Stimulated activated CD8-positive, alpha-beta memory T cell treated with anti-CD3 and anti-CD28 coated beads, Interleukin-12 subunit alpha, Interleukin-12 subunit beta, amount 100 ng/mL, for 24 hours (primary cell): ENCODE measurements at regions not wholly inside any gene's neighbourhood (a gene's known extent, or its start where the extent isn't known, plus 50 kb on each side); places are given as distances from the start of the nearest gene placed in this dataset.

Experiments used
- DNase-seq: peaks from one replicate; pipeline ENCODE4 v3.0.0-alpha.2; 2020; ENCODE audit errors: extremely low read depth

DNA sequence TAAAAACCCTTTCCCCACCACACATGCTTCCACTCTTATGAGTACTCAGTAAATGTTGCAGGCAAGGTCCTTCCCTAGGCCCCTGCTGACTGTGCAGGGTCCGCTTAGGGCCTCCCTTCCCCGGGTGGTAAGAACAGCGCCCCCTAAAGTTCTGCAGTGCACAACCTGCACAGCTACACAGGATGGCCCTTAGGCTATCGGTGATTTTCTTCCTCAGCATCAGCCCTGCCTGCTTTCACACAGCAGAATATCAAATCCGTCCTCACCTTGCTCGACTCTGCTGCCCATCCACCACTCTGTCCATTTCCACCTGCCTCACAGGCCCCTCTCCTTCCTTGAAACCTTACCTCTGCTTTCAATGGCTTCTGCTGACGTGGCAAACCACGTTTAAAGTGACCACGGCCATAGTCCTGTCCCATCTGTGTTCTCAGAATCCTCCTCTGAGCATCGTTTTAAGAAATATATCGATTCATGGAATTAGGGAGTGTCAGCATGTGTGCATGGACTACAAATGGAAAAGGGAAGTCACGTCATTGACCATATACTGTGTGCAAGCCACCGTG is 51.4 kb upstream of the TMEM132E start:
- no peak for DNase-seq

DNA sequence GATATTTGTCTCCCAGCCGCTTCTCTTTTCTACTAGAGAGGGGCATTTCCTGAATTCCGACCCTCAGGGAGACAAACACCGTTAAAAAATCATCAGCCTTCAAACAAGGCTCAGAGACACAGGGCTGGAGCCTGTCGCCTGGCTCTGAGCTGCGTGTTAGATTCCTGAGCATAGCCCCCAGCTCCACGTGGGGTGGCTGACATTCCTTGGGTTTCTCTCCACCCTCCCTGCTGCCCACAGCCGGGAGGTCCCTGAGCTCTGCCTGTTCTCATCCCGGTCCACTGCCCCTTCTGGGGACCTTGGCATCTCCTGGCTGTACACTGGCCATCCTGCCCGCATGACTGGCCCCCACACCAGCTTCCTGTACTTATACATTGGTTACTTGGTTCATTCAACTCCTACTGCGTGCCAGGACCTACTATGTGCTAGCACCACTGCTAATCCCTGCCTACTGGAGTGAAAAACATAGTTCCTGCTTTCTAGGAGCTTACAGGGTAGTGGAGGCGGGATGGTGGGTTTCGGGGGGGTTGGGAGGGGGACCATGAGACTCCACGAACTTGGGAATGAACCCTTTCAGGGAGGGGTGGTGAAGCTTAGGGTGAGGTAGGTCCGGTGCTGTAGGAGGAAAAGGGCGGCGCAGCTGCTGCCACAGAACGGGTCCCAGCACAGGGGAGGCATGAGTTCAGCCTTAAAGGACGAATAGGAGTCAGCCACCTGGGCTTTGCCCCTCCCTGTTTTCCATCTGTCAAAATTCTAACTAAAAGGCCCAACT is 52.1 kb upstream of the TMEM132E start:
- DNase-seq: no peak

GRCh38 chr17:34525651-34526050 is 53.7 kb upstream of the TMEM132E start:
- DNase-seq: no peak

- no peak for DNase-seq
Measured at GRCh38 chr17:34521955-34522354, 57.4 kb upstream of the TMEM132E start.

DNA sequence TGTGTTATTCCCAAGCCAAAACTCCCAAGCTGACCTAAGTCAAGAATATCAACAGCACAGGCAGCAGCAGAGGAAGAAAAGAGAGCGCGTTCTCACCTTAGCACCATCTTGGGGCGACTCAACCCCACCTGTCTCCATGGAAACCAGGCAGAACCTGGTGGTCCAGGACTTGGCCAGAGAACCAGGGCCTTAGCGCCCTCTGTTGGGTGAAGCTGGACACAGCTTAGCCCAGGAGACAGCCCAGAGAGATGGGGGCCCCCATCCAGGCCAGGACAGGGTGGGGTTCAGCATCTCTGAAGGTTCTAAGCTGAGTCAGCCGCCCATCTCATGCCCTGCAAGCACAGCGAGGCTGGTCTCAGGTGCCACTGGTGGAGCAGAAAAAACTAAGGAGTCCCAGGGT is 60.1 kb upstream of the TMEM132E start:
- DNase-seq: no peak

- DNase-seq: no peak
Measured at GRCh38 chr17:34517406-34517805, 62.0 kb upstream of the TMEM132E start.

DNA sequence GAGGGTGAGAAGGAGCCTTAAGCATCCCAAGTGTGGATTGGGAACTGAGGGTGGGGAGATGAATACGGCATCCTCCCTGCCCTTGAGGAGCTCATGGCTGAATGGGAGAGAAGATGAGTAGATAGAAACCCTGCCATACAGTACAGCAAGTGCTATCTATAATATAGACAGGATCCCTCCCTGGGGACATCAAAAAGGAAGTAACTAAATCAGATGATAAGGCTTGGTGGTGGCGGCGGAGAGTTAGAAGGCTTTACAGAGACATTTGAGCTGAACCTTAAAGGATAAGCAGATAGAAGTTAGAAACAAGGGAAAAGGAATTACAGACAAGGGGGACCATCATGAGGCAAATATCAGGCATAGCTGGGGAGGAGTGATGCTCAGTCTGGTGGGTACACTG is 67.5 kb upstream of the TMEM132E start:
- DNase-seq: no peak

GRCh38 chr17:34511265-34511664 is 68.1 kb upstream of the TMEM132E start:
- DNase-seq: no peak

DNA sequence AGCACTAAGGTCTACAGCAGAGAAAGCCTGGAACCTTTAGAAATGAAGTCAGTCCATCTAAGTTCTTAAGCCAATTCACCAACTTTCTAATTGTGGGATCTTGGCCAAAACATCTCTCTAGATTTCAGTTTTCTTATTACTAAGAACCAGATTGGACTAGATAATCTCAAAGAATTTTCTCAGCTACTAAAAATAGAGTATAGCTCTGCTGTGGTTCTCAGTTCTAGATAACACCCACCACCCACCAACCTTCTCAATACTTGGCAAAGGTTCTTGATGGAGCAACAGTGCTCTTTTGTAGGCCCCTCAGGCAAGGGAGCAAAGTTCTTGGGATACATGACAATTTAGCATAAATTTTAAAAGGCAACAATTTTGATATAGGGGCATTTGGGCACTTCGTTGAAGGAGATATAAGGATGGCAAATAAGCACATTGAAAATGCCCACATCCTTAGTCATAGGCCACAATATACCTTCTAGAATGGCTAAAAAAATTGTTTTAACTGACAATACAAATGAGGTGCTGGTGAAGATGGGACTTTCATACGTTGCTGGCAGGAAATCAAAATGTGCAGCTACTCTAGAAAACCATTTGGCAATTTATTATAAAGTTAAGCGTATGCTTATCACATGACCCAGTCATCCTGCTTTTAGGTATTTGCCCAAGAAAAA is 74.4 kb upstream of the TMEM132E start:
- no peak for DNase-seq

- DNase-seq: no peak
Measured at GRCh38 chr17:34503528-34504195, 75.7 kb upstream of the TMEM132E start.

- DNase-seq: no peak
Measured at GRCh38 chr17:34502426-34502825, 77.0 kb upstream of the TMEM132E start.

DNA sequence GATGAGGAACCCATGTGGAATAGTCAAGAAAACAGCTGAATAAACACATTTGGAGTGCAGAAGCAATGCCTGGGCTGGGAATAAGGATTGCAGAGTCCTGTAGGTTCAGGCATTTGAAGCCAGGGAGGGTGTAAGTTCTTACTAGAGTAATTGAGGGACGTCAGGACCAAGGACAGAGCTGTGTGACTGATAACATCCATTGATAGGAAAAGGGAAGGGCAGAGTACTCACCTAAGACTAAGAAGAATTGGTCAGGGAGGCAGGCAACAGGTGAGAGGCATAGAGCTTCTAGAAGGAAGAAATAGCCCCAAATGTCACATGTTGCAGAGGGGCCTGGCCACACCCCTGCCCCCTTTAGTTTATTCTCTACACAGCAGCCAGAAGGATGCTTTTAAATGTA is 79.8 kb upstream of the TMEM132E start:
- no peak for DNase-seq

- DNase-seq: no peak
Measured at GRCh38 chr17:34493917-34494316, 85.5 kb upstream of the TMEM132E start.

GRCh38 chr17:34487626-34488025 is 91.8 kb upstream of the TMEM132E start:
- DNase-seq: no peak

- DNase-seq: no peak
Measured at GRCh38 chr17:34486761-34487160, 92.6 kb upstream of the TMEM132E start.

GRCh38 chr17:34485999-34486398 is 93.4 kb upstream of the TMEM132E start:
- no peak for DNase-seq

DNA sequence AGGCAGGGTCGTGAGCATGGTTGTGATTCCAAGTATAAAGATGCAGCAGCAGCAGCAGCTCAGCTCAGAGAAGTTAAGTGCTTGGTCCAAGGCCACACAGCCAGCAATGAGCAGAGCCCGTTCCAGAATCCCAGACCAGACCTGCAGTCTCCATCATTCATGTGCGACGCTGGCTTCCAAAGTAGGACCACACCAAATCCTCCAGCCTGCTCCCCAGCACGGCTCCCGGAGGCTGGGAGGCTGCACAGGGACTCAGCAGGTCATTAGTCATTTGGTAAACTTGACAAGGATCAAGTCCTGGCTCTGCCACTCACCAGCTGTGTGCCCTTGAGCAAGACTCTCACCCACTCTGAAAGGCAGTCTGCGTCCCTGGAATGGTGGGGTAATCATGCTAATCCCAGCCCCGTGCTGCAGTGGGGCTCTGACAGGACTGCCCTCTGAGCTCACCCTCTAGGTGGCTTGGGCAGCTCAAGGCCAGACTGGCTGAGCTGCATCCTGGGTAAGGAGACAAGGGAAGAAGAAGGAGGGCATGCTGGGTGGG is 95.1 kb upstream of the TMEM132E start:
- DNase-seq: no peak

DNA sequence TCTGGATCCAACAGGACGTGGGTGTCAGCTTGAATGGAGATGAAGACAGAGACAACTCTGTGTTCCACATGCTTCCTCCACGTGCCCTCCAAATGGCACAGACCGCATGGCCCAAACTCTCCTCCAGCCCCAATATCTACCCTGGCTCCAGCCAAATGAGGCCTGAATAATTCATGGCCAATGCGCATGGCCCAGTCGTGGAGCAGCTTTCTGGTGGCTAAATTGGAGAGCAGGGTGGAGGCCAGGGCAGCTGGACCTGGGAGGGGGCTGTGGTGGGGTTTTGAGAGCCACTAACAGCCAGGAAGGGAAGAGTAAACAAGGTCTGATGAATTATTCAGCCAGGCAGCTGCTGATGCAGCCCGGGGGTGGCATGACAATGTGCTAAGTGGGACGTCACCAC is 96.7 kb upstream of the TMEM132E start:
- no peak for DNase-seq

GRCh38 chr17:34481779-34482178 is 97.6 kb upstream of the TMEM132E start:
- DNase-seq: no peak

DNA sequence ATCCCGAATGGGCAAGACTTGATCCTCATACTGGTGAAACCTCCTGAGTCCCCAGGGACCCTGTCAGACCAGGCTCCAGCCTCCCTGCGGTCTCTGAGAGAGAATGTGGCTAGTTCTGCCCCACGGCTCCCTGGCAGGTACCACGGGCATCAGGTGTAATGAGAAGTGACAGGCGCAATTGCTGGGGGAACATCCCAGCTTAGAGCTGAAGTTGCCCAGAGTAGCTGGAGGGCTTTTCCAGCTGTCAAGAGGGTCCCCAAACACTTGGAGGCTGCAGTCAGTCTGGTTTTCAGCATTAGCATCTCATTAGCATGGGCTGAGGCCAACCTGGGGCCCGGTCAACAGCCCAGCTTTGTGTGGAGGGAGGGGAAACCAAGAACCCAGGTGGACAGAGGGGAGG is 100.0 kb upstream of the TMEM132E start:
- DNase-seq: no peak

- DNase-seq: no peak
Measured at GRCh38 chr17:34478244-34478643, 101.1 kb upstream of the TMEM132E start.

DNA sequence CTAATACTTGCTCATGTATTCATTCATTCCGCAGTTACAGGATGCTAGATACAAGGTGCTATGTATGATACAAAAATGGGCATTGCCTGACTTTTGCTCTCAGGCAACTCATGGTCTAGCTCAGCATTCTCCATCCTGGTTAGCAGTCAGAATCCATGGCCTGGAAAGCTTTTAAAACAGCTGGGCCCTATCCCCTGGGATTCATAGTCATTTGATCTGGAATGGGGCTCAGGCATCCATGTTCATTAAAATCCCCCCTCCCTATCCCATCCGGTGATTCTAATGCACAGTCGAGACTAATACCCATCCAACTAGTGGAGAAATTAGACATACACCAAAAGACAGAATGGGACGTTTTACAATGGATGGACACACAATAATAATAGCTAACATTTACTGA is 104.1 kb upstream of the TMEM132E start:
- DNase-seq: no peak
